PFSK-1 (cell line): ENCODE measurements at regions not wholly inside any gene's neighbourhood (a gene's known extent, or its start where the extent isn't known, plus 50 kb on each side); places are given as distances from the start of the nearest gene placed in this dataset.

Experiments used
- FOXP2 ChIP-seq: optimal IDR thresholded peaks from 2 replicates; pipeline ENCODE3; 2011; ENCODE audit warnings: borderline replicate concordance, control low read depth, inconsistent platforms; ENCODE audit not compliant: insufficient read depth; ENCODE audit errors: extremely low read length, extremely low read depth
- POLR2AphosphoS5 ChIP-seq: IDR thresholded peaks from 2 replicates; pipeline ENCODE4 v1.6.1; 2012; ENCODE audit warnings: low read depth, mild to moderate bottlenecking, control low read depth, low read length, moderate library complexity
- REST ChIP-seq, 2 experiments: IDR thresholded peaks; 2 replicates each; pipeline versions ENCODE4 v1.6.1 to v1.8.0; 2011 to 2012; ENCODE audit warnings: low read depth in 2 of 2, low read length in 2 of 2, control low read depth in 1 of 2, inconsistent platforms in 1 of 2, mild to moderate bottlenecking in 1 of 2, moderate library complexity in 1 of 2; ENCODE audit not compliant: insufficient read depth in 1 of 2
- SIN3A ChIP-seq: IDR thresholded peaks from 2 replicates; pipeline ENCODE4 v1.6.1; 2012; ENCODE audit warnings: mild to moderate bottlenecking, low read length, moderate library complexity, borderline replicate concordance; ENCODE audit not compliant: insufficient read depth
- TAF1 ChIP-seq: IDR thresholded peaks from 2 replicates; pipeline ENCODE4 v1.6.1; 2012; ENCODE audit warnings: low read length, control low read depth, borderline replicate concordance; ENCODE audit not compliant: insufficient read depth

GRCh38 chr13:65606622-65607021 is 1623.5 kb downstream of the PCDH9 start:
- TF ChIP-seq POLR2AphosphoS5, result no peak
- no peak for TF ChIP-seq SIN3A
- no peak for TF ChIP-seq TAF1
- TF ChIP-seq FOXP2, result no peak
- TF ChIP-seq REST (IDR thresholded peaks at IDR 0.05; ENCODE audit: insufficient read depth in 1 of 2, low read depth in 2 of 2, low read length in 2 of 2), result no peak

GRCh38 chr13:65605396-65605795 is 1624.7 kb downstream of the PCDH9 start:
- TF ChIP-seq REST (IDR thresholded peaks at IDR 0.05; ENCODE audit: insufficient read depth in 1 of 2, low read depth in 2 of 2, low read length in 2 of 2) (no peak), FOXP2 (no peak), POLR2AphosphoS5 (no peak), SIN3A (no peak), TAF1 (no peak)

- TF ChIP-seq FOXP2, result no peak
Measured at GRCh38 chr13:65603160-65603559, 1627.0 kb downstream of the PCDH9 start.

GRCh38 chr13:65601855-65602254 is 1628.3 kb downstream of the PCDH9 start:
- no peak for TF ChIP-seq POLR2AphosphoS5
- TF ChIP-seq FOXP2, result no peak
- TF ChIP-seq SIN3A, result no peak
- TF ChIP-seq TAF1, result no peak
- no peak for TF ChIP-seq REST (IDR thresholded peaks at IDR 0.05; ENCODE audit: insufficient read depth in 1 of 2, low read depth in 2 of 2, low read length in 2 of 2)

- TF ChIP-seq FOXP2, result peak; percentile 43
- TF ChIP-seq REST (IDR thresholded peaks at IDR 0.05; ENCODE audit: insufficient read depth in 1 of 2, low read depth in 2 of 2, low read length in 2 of 2), result no peak
Measured at GRCh38 chr13:65600702-65601101, 1629.4 kb downstream of the PCDH9 start.
